Ovary (tissue), 3 donors: ENCODE measurements at regions not wholly inside any gene's neighbourhood (a gene's known extent, or its start where the extent isn't known, plus 50 kb on each side); places are given as distances from the start of the nearest gene placed in this dataset.

ENCODE experiments used
- CTCF ChIP-seq, 3 donors: fragments of 450-650 bp in 2 of 3; fragments of 200-600 bp in 1 of 3; IDR thresholded peaks; one replicate each; pipeline versions ENCODE4 v1.5.1 to v1.8.0; 2016 to 2022; ENCODE audit warnings: antibody characterized with exemption in 3 of 3, mild to moderate bottlenecking in 1 of 3
- EP300 ChIP-seq: sonication (generic); formaldehyde crosslinking; IDR thresholded peaks from one replicate; pipeline ENCODE4 v1.6.1; 2017; ENCODE audit warnings: antibody characterized with exemption
- POLR2A ChIP-seq: fragments of 450-650 bp; IDR thresholded peaks from one replicate; pipeline ENCODE4 v1.6.1; 2017; ENCODE audit warnings: antibody characterized with exemption, mild to moderate bottlenecking, moderate library complexity
- donor health status: DM: no; HTN: no; CAD: no.

- no peak for TF ChIP-seq CTCF (IDR thresholded peaks at IDR 0.05)
- TF ChIP-seq POLR2A: no peak
- TF ChIP-seq EP300: no peak
Measured at GRCh38 chr16:64148356-64148755, 973.5 kb downstream of the CDH11 start.
